D721Med (cell line): ENCODE measurements at regions not wholly inside any gene's neighbourhood (a gene's known extent, or its start where the extent isn't known, plus 50 kb on each side); places are given as distances from the start of the nearest gene placed in this dataset.

Experiments
- DNase-seq: peaks from one replicate; pipeline ENCODE4 v3.0.0; 2011; ENCODE audit warnings: low spot score; ENCODE audit not compliant: insufficient read length
- FAIRE-seq: peaks from 2 replicates; lab custom pipeline; 2011; peaks lifted over from hg19 to GRCh38; lab: Jason Lieb, UNC
- TF ChIP-seq, protein P1 (sequence below): IDR thresholded peaks from 2 replicates; pipeline ENCODE4 v1.5.1; 2012; ENCODE audit warnings: mild to moderate bottlenecking, control low read depth; ENCODE audit not compliant: insufficient read depth; ENCODE audit errors: missing control alignments

DNA sequence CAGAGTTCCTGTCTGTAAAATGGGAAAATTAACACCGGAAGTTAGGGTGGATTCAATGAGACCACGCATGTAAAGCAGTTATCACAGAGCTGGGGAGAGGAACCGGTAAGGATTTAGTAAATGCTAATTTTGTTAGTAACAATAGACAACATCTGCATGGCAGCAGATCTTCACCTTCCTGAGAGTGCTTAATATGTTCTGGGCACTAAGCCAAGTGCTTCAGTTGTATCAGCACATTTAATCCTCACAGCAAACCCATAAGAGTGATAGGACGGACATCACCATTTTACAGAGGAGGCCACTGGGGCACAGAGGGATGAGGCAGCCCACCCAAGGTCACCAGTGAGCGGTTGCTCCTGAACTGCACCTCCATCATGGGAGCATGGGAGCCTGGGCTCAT lies 189.4 kb downstream of the WNT5A start:
- FAIRE-seq (no peak), DNase-seq (no peak)
- TF ChIP-seq, protein P1, sequence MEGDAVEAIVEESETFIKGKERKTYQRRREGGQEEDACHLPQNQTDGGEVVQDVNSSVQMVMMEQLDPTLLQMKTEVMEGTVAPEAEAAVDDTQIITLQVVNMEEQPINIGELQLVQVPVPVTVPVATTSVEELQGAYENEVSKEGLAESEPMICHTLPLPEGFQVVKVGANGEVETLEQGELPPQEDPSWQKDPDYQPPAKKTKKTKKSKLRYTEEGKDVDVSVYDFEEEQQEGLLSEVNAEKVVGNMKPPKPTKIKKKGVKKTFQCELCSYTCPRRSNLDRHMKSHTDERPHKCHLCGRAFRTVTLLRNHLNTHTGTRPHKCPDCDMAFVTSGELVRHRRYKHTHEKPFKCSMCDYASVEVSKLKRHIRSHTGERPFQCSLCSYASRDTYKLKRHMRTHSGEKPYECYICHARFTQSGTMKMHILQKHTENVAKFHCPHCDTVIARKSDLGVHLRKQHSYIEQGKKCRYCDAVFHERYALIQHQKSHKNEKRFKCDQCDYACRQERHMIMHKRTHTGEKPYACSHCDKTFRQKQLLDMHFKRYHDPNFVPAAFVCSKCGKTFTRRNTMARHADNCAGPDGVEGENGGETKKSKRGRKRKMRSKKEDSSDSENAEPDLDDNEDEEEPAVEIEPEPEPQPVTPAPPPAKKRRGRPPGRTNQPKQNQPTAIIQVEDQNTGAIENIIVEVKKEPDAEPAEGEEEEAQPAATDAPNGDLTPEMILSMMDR: no peak

DNA sequence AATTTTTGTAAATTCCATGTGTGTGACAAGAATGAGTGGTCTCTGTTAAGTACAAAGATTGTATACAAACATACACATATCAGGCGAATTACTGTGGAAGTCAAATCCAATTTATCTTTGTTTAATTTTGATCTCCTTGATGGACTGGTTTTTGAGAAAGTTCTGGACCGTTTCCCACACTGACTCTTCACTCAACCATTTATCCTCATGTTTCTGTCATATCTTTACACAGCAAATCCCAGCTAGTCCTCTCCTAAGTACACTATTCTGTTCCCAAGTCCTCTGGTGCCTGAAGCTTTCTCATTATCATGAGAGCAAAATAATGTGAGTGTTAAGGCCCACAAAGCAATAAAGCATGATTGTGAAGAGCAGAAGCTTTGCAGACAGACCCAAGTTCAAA lies 189.9 kb downstream of the WNT5A start:
- no peak for FAIRE-seq
- DNase-seq: no peak
- TF ChIP-seq, protein P1: no peak

DNA sequence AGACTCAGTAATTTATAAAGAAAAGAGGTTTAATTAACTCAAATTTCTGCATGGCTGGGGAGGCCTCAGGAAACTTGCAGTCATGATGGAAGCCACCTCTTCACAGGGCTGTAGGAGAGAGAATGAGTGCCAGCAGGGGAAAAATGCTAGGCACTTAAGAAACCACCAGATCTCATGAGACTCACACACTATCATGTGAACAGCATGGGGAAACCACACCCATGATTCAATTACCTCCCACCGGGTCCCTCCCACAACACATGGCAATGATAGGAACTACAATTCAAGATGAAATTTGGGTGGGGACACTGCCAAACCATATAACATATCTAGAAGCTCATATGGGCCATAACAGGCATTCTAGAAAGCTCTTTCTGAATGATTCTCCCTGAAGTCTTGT lies 190.3 kb downstream of the WNT5A start:
- FAIRE-seq (no peak), DNase-seq (no peak)
- TF ChIP-seq, protein P1: no peak

DNA sequence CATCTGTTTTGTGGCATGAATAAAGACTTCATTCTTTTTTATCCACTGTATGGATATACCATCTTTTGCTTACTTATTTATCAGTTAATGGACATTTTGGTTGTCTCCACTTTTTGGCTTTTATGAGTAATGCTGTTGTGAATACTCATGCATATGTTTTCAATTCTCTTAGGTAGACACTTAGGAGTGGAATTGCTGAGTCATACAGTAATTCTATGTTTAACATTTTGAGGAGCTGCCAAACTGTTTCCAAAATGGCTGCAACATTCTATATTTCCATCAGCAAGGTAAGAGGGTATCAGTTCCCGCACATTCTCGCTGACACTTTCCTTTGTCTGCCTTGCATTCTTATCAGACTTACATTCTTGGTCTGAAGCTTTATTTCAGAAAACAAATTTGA lies 191.1 kb downstream of the WNT5A start:
- TF ChIP-seq, protein P1: no peak
- FAIRE-seq (no peak), DNase-seq (no peak)

DNA sequence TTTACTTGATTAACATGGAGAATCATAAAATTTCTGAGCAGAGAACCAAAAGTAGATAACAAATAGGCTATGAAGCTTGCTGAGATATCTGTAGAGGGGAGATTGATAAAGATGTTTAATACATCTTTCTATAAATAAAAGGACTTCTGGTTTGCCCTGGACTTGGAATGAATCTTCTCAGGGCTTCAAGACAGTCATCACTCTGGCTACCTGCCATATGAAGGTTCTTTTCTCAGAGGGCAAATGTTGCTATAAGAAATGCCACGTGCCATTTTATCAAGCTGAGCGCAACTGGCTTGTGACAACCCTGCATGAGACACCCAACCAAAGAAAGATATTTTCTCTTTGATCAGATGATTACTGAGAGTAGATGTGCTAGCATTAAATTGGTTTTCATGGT lies 192.5 kb downstream of the WNT5A start:
- DNase-seq (no peak), FAIRE-seq (no peak)

DNA sequence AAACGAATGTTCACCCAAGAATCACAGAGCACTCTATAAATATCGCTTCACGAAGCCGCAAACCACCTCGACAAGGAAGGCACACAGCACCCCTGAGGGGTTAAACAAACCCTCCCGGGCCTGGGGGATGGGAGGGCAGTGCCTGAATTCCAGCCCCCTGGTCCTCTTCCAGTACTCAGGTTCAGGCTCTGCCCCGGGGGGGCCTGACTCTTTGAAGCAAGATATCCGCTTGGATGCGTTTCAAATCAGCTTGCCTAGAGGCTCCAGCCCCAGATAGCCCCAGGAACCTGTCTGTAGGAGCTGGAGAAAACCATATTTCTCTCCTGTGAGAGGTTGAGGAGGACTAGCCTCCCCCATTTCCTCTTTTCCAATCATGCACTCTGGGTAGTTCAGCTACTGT lies 194.7 kb downstream of the WNT5A start:
- DNase-seq (no peak), FAIRE-seq (no peak)
- TF ChIP-seq, protein P1: no peak

More for the DNA sequence above, 192.5 kb downstream of the WNT5A start:
- TF ChIP-seq, protein P1: no peak

DNA sequence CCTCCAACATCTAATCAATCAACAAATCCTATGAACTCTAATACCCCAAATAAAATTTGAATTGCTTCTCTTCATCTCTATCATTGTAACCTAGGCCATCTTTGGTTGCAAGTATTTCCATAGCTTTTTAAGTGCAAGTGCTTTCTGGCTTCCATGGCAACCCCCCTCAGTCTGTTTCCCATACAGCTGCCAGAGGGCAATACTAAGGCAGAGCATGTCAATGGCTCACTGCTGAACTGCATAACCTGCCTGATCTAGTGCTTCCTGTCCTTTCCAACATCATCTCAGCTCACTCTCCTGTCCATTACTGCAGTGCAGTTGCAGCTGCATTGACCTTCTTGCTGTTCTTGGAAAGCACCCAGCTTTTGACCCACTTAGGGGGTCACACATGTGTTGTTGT lies 198.4 kb downstream of the WNT5A start:
- no peak for FAIRE-seq
- DNase-seq: no peak
- TF ChIP-seq, protein P1: no peak
